GM12878 (cell line): ENCODE measurements at regions not wholly inside any gene's neighbourhood (a gene's known extent, or its start where the extent isn't known, plus 50 kb on each side); places are given as distances from the start of the nearest gene placed in this dataset.

Source experiments
- BHLHE40 ChIP-seq, 2 experiments: fragments of 450-650 bp in 1 of 2; IDR thresholded peaks; 2 replicates each; pipeline ENCODE4 v1.6.1; 2011 to 2017; ENCODE audit warnings: low read depth in 2 of 2, borderline replicate concordance in 1 of 2, improper control_type of control experiment in 1 of 2, low read length in 1 of 2, mild to moderate bottlenecking in 1 of 2
- BMI1 ChIP-seq: fragments of 450-650 bp; IDR thresholded peaks from 2 replicates; pipeline ENCODE4 v1.6.1; 2016; ENCODE audit warnings: mild to moderate bottlenecking, moderate library complexity, borderline replicate concordance
- CBX5 ChIP-seq: sonication (generic); IDR thresholded peaks from 2 replicates; pipeline ENCODE4 v1.6.1; 2016; ENCODE audit warnings: low read depth, moderate library complexity, mild to moderate bottlenecking, inconsistent platforms
- CHD1 ChIP-seq: IDR thresholded peaks from 2 replicates; pipeline ENCODE4 v1.6.1; 2012; ENCODE audit warnings: low read depth, low read length, improper control_type of control experiment
- CREB1 ChIP-seq: IDR thresholded peaks from 2 replicates; pipeline ENCODE4 v1.6.1; 2012; ENCODE audit warnings: low read depth, mild to moderate bottlenecking, inconsistent platforms
- EED ChIP-seq: sonication (generic); IDR thresholded peaks from 2 replicates; pipeline ENCODE4 v1.6.1; 2016; ENCODE audit warnings: antibody characterized with exemption, low read depth
- GATAD2B ChIP-seq: fragments of 450-650 bp; conservative IDR thresholded peaks from 2 replicates; pipeline ENCODE4 v1.6.1; 2017; ENCODE audit warnings: low read depth, mild to moderate bottlenecking, moderate library complexity
- HDGF ChIP-seq: fragments of 450-650 bp; IDR thresholded peaks from 2 replicates; pipeline ENCODE4 v1.6.1; 2016; ENCODE audit warnings: antibody characterized with exemption
- JUNB ChIP-seq: IDR thresholded peaks from 2 replicates; pipeline ENCODE4 v1.6.1; 2016; ENCODE audit warnings: antibody characterized with exemption, mild to moderate bottlenecking
- MEF2B ChIP-seq: fragments of 450-650 bp; IDR thresholded peaks from 2 replicates; pipeline ENCODE4 v1.6.1; 2018; ENCODE audit warnings: mild to moderate bottlenecking, moderate library complexity; ENCODE audit not compliant: partially characterized antibody, poor library complexity, severe bottlenecking
- MXI1 ChIP-seq: fragments of 150-350 bp; IDR thresholded peaks from 2 replicates; pipeline ENCODE4 v1.6.1; 2011; ENCODE audit warnings: low read depth, mild to moderate bottlenecking, inconsistent platforms, low read length, improper control_type of control experiment
- MYB ChIP-seq: fragments of 150-350 bp; IDR thresholded peaks from 2 replicates; pipeline ENCODE4 v1.6.1; 2014; ENCODE audit warnings: mild to moderate bottlenecking, low read depth, low read length, borderline replicate concordance
- MYC ChIP-seq: IDR thresholded peaks from 2 replicates; pipeline ENCODE4 v1.6.1; 2011; ENCODE audit warnings: mild to moderate bottlenecking, low read length, moderate library complexity, inconsistent platforms; ENCODE audit not compliant: insufficient read depth, insufficient replicate concordance, insufficient read length, severe bottlenecking
- NFXL1 ChIP-seq: fragments of 450-650 bp; IDR thresholded peaks from 2 replicates; pipeline ENCODE4 v1.6.1; 2017; ENCODE audit warnings: antibody characterized with exemption, mild to moderate bottlenecking, borderline replicate concordance
- NKRF ChIP-seq: fragments of 450-650 bp; conservative IDR thresholded peaks from 2 replicates; pipeline ENCODE4 v1.6.1; 2017; ENCODE audit warnings: mild to moderate bottlenecking, moderate library complexity
- NR2C2 ChIP-seq: IDR thresholded peaks from 2 replicates; pipeline ENCODE4 v1.6.1; 2011; ENCODE audit warnings: borderline replicate concordance, low read depth; ENCODE audit not compliant: control insufficient read depth, insufficient read length
- POLR2AphosphoS5 ChIP-seq: IDR thresholded peaks from 2 replicates; pipeline ENCODE4 v1.6.1; 2011; ENCODE audit warnings: mild to moderate bottlenecking, low read length, inconsistent platforms
- RAD51 ChIP-seq: fragments of 450-650 bp; IDR thresholded peaks from 2 replicates; pipeline ENCODE4 v1.6.1; 2016; ENCODE audit warnings: moderate library complexity, mild to moderate bottlenecking, inconsistent platforms
- RBBP5 ChIP-seq: fragments of 200-600 bp; sonication (generic); conservative IDR thresholded peaks from 2 replicates; pipeline ENCODE4 v1.6.1; 2016
- SMAD1 ChIP-seq: fragments of 450-650 bp; IDR thresholded peaks from 2 replicates; pipeline ENCODE4 v1.6.1; 2018; ENCODE audit warnings: mild to moderate bottlenecking, low read depth; ENCODE audit not compliant: partially characterized antibody
- SP1 ChIP-seq: IDR thresholded peaks from one replicate; pipeline ENCODE4 v1.6.1; 2011; ENCODE audit warnings: low read depth, low read length
- SPI1 ChIP-seq: IDR thresholded peaks from 2 replicates; pipeline ENCODE4 v1.6.1; 2011; ENCODE audit warnings: low read depth, mild to moderate bottlenecking, low read length, moderate library complexity, borderline replicate concordance; ENCODE audit not compliant: insufficient read depth
- SREBF1 ChIP-seq: IDR thresholded peaks from 2 replicates; pipeline ENCODE4 v1.6.1; 2012; ENCODE audit warnings: mild to moderate bottlenecking, low read length
- SUZ12 ChIP-seq: fragments of 200-600 bp; sonication (generic); IDR thresholded peaks from one replicate; pipeline ENCODE4 v1.6.1; 2018; ENCODE audit warnings: antibody characterized with exemption, mild to moderate bottlenecking; ENCODE audit not compliant: unreplicated experiment
- TARDBP ChIP-seq: IDR thresholded peaks from 2 replicates; pipeline ENCODE4 v1.6.1; 2016; ENCODE audit warnings: borderline replicate concordance
- USF2 ChIP-seq: IDR thresholded peaks from 2 replicates; pipeline ENCODE4 v1.6.1; 2011; ENCODE audit warnings: low read depth, low read length, improper control_type of control experiment, borderline replicate concordance
- ZBTB11 ChIP-seq: fragments of 450-650 bp; formaldehyde crosslinking; IDR thresholded peaks from 2 replicates; pipeline ENCODE4 v1.5.0; 2022; ENCODE audit warnings: mild to moderate bottlenecking, missing genetic modification characterization
- ZNF274 ChIP-seq: IDR thresholded peaks from one replicate; pipeline ENCODE4 v1.8.0; 2011; ENCODE audit not compliant: insufficient read length, insufficient read depth
- ZSCAN29 ChIP-seq: fragments of 450-650 bp; IDR thresholded peaks from 2 replicates; pipeline ENCODE4 v1.6.1; 2017; ENCODE audit warnings: mild to moderate bottlenecking, moderate library complexity

GRCh38 chr6:87806099-87806498 lies 104.1 kb upstream of the AKIRIN2 start (continued):
- TF ChIP-seq NKRF (no peak), NR2C2 (no peak), EED (no peak; the same call in 1 of the 2 replicates), RBBP5 (no peak), ZNF274 (no peak), NFXL1 (no peak), SUZ12 (no peak), BHLHE40 (IDR thresholded peaks at IDR 0.05; ENCODE audit: borderline replicate concordance in 1 of 2, low read depth in 2 of 2, low read length in 1 of 2) (no peak), HDGF (no peak), MYB (no peak), BMI1 (no peak), GATAD2B (peak; percentile 38; the same call in 1 of the 2 replicates), MYC (no peak), SMAD1 (no peak), CBX5 (no peak), JUNB (no peak), RAD51 (no peak), CHD1 (no peak), TARDBP (no peak), CREB1 (no peak), SP1 (no peak), POLR2AphosphoS5 (no peak), SREBF1 (no peak), MEF2B (peak; percentile 66), SPI1 (no peak), ZBTB11 (CRISPR knock-in tag) (no peak), ZSCAN29 (no peak), USF2 (no peak), MXI1 (no peak)
